Neuron (in vitro differentiated cells): ENCODE measurements at regions not wholly inside any gene's neighbourhood (a gene's known extent, or its start where the extent isn't known, plus 50 kb on each side); places are given as distances from the start of the nearest gene placed in this dataset.

Source experiments
- H2AFZ ChIP-seq: one replicate; pipeline ENCODE4 v1.6.1; 2013; ENCODE audit warnings: low read depth, mild to moderate bottlenecking, inconsistent platforms, low read length, moderate library complexity
- H3K27me3 ChIP-seq: one replicate; pipeline ENCODE4 v1.6.1; 2013; ENCODE audit warnings: low read length; ENCODE audit not compliant: insufficient read depth
- H3K36me3 ChIP-seq: one replicate; pipeline ENCODE4 v1.6.1; 2013; ENCODE audit warnings: low read length; ENCODE audit not compliant: insufficient read depth
- H3K4me1 ChIP-seq: one replicate; pipeline ENCODE4 v1.6.1; 2013; ENCODE audit warnings: low read length; ENCODE audit not compliant: insufficient read depth
- H3K4me3 ChIP-seq: 2 replicates; pipeline ENCODE4 v1.5.1; 2013; ENCODE audit warnings: mild to moderate bottlenecking, low read length, moderate library complexity
- H3K9me3 ChIP-seq: one replicate; pipeline ENCODE4 v1.6.1; 2013; ENCODE audit warnings: low read length

- Histone ChIP-seq H3K36me3 (no peaks in the 10 kb centered on the region), H3K9me3 (no peaks in the 10 kb centered on the region), H2AFZ (no peak overlapping the region), H3K27me3 (no peaks in the 10 kb centered on the region), H3K4me1 (peaks cover 12% of the 10 kb centered on the region), H3K4me3 (no peak overlapping the region)
These were observed 243.9 kb upstream of the GULP1 start for GRCh38 chr2:188047735-188048134.

- H3K27me3 ChIP-seq: no peaks in the 10 kb centered on the region
- no peaks in the 10 kb centered on the region for H3K36me3 ChIP-seq
- no peak overlapping the region for H3K4me3 ChIP-seq
- no peaks in the 10 kb centered on the region for H3K9me3 ChIP-seq
- H3K4me1 ChIP-seq: peaks cover 12% of the 10 kb centered on the region
- H2AFZ ChIP-seq: peak overlapping the region; percentile 88
These were observed 240.9 kb upstream of the GULP1 start for GRCh38 chr2:188050726-188051125.

GRCh38 chr2:188051706-188052105 lies 240.0 kb upstream of the GULP1 start:
- Histone ChIP-seq H2AFZ (peak overlapping the region; percentile 88), H3K9me3 (no peaks in the 10 kb centered on the region), H3K27me3 (no peaks in the 10 kb centered on the region), H3K4me1 (peaks cover 12% of the 10 kb centered on the region), H3K36me3 (no peaks in the 10 kb centered on the region), H3K4me3 (no peak overlapping the region)

- H3K4me3 ChIP-seq: no peak overlapping the region
- H3K4me1 ChIP-seq: no peaks in the 10 kb centered on the region
- no peaks in the 10 kb centered on the region for H3K36me3 ChIP-seq
- no peaks in the 10 kb centered on the region for H3K9me3 ChIP-seq
- no peaks in the 10 kb centered on the region for H3K27me3 ChIP-seq
- H2AFZ ChIP-seq: no peak overlapping the region
These were observed 226.3 kb upstream of the GULP1 start for GRCh38 chr2:188065386-188065785.

GRCh38 chr2:188068093-188068492 lies 223.6 kb upstream of the GULP1 start:
- Histone ChIP-seq H3K36me3 (no peaks in the 10 kb centered on the region), H3K4me1 (no peaks in the 10 kb centered on the region), H3K4me3 (no peak overlapping the region), H2AFZ (no peak overlapping the region), H3K9me3 (no peaks in the 10 kb centered on the region), H3K27me3 (no peaks in the 10 kb centered on the region)

- Histone ChIP-seq H3K36me3 (no peaks in the 10 kb centered on the region), H3K27me3 (no peaks in the 10 kb centered on the region), H3K4me3 (no peak overlapping the region), H2AFZ (no peak overlapping the region), H3K4me1 (no peaks in the 10 kb centered on the region), H3K9me3 (no peaks in the 10 kb centered on the region)
These were observed 215.3 kb upstream of the GULP1 start for GRCh38 chr2:188076149-188077056.

- Histone ChIP-seq H2AFZ (no peak overlapping the region), H3K27me3 (no peaks in the 10 kb centered on the region), H3K36me3 (no peaks in the 10 kb centered on the region), H3K9me3 (no peaks in the 10 kb centered on the region), H3K4me3 (no peak overlapping the region), H3K4me1 (no peaks in the 10 kb centered on the region)
These were observed 213.9 kb upstream of the GULP1 start for GRCh38 chr2:188077757-188078156.

- Histone ChIP-seq H3K4me3 (no peak overlapping the region), H3K36me3 (no peaks in the 10 kb centered on the region), H3K9me3 (no peaks in the 10 kb centered on the region), H2AFZ (no peak overlapping the region), H3K27me3 (no peaks in the 10 kb centered on the region), H3K4me1 (no peaks in the 10 kb centered on the region)
These were observed 213.1 kb upstream of the GULP1 start for GRCh38 chr2:188078534-188078933.

GRCh38 chr2:188079196-188079595 lies 212.5 kb upstream of the GULP1 start:
- Histone ChIP-seq H3K4me3 (no peak overlapping the region), H3K27me3 (no peaks in the 10 kb centered on the region), H3K4me1 (no peaks in the 10 kb centered on the region), H2AFZ (no peak overlapping the region), H3K36me3 (no peaks in the 10 kb centered on the region), H3K9me3 (no peaks in the 10 kb centered on the region)

- no peaks in the 10 kb centered on the region for H3K27me3 ChIP-seq
- no peak overlapping the region for H3K4me3 ChIP-seq
- H3K36me3 ChIP-seq: no peaks in the 10 kb centered on the region
- no peak overlapping the region for H2AFZ ChIP-seq
- no peaks in the 10 kb centered on the region for H3K9me3 ChIP-seq
- no peaks in the 10 kb centered on the region for H3K4me1 ChIP-seq
These were observed 206.3 kb upstream of the GULP1 start for GRCh38 chr2:188085421-188085820.

- H2AFZ ChIP-seq: no peak overlapping the region
- no peaks in the 10 kb centered on the region for H3K4me1 ChIP-seq
- no peaks in the 10 kb centered on the region for H3K36me3 ChIP-seq
- H3K9me3 ChIP-seq: no peaks in the 10 kb centered on the region
- H3K27me3 ChIP-seq: no peaks in the 10 kb centered on the region
- no peak overlapping the region for H3K4me3 ChIP-seq
These were observed 201.8 kb upstream of the GULP1 start for GRCh38 chr2:188089901-188090300.

- Histone ChIP-seq H3K4me1 (no peaks in the 10 kb centered on the region), H3K4me3 (no peak overlapping the region), H2AFZ (peak overlapping the region; percentile 46), H3K36me3 (no peaks in the 10 kb centered on the region), H3K9me3 (no peaks in the 10 kb centered on the region), H3K27me3 (no peaks in the 10 kb centered on the region)
These were observed 200.5 kb upstream of the GULP1 start for GRCh38 chr2:188091220-188091619.

- no peak overlapping the region for H3K4me3 ChIP-seq
- no peaks in the 10 kb centered on the region for H3K4me1 ChIP-seq
- no peaks in the 10 kb centered on the region for H3K27me3 ChIP-seq
- H2AFZ ChIP-seq: no peak overlapping the region
- no peaks in the 10 kb centered on the region for H3K9me3 ChIP-seq
- H3K36me3 ChIP-seq: no peaks in the 10 kb centered on the region
These were observed 198.9 kb upstream of the GULP1 start for GRCh38 chr2:188092734-188093133.

GRCh38 chr2:188096910-188097309 lies 194.8 kb upstream of the GULP1 start:
- Histone ChIP-seq H3K4me3 (no peak overlapping the region), H3K36me3 (no peaks in the 10 kb centered on the region), H3K9me3 (no peaks in the 10 kb centered on the region), H3K27me3 (no peaks in the 10 kb centered on the region), H2AFZ (no peak overlapping the region), H3K4me1 (no peaks in the 10 kb centered on the region)
